Mononuclear cell (primary cell): ENCODE measurements at regions not wholly inside any gene's neighbourhood (a gene's known extent, or its start where the extent isn't known, plus 50 kb on each side); places are given as distances from the start of the nearest gene placed in this dataset.

Experiments used
- H3K27me3 ChIP-seq: 2 replicates; pipeline ENCODE4 v1.6.0; 2011; ENCODE audit warnings: low read length, control low read depth; ENCODE audit not compliant: insufficient read depth
- H3K4me1 ChIP-seq: 2 replicates; pipeline ENCODE4 v1.5.1; 2011; ENCODE audit warnings: mild to moderate bottlenecking, low read length, control low read depth; ENCODE audit not compliant: insufficient read depth
- H3K4me3 ChIP-seq: 2 replicates; pipeline ENCODE4 v1.5.1; 2011; ENCODE audit warnings: mild to moderate bottlenecking, low read length, moderate library complexity
- H3K9me3 ChIP-seq: 2 replicates; pipeline ENCODE4 v1.5.1; 2011; ENCODE audit warnings: low read depth, mild to moderate bottlenecking, control low read depth, low read length

GRCh38 chr4:81625422-81626417 lies 154.0 kb upstream of the RASGEF1B start:
- Histone ChIP-seq H3K4me3 (no peak overlapping the region), H3K27me3 (no peaks in the 10 kb centered on the region), H3K4me1 (no peaks in the 10 kb centered on the region), H3K9me3 (no peaks in the 10 kb centered on the region)

- H3K9me3 ChIP-seq: no peaks in the 10 kb centered on the region
- no peak overlapping the region for H3K4me3 ChIP-seq
- no peaks in the 10 kb centered on the region for H3K4me1 ChIP-seq
- H3K27me3 ChIP-seq: no peaks in the 10 kb centered on the region
Measured at GRCh38 chr4:81623434-81623833, 151.7 kb upstream of the RASGEF1B start.

- no peak overlapping the region for H3K4me3 ChIP-seq
- no peaks in the 10 kb centered on the region for H3K9me3 ChIP-seq
- no peaks in the 10 kb centered on the region for H3K4me1 ChIP-seq
- no peaks in the 10 kb centered on the region for H3K27me3 ChIP-seq
Measured at GRCh38 chr4:81622474-81623184, 150.9 kb upstream of the RASGEF1B start.

GRCh38 chr4:81622028-81622427 lies 150.3 kb upstream of the RASGEF1B start:
- Histone ChIP-seq H3K27me3 (no peaks in the 10 kb centered on the region), H3K4me1 (no peaks in the 10 kb centered on the region), H3K9me3 (no peaks in the 10 kb centered on the region), H3K4me3 (no peak overlapping the region)

GRCh38 chr4:81621490-81621889 lies 149.8 kb upstream of the RASGEF1B start:
- no peaks in the 10 kb centered on the region for H3K4me1 ChIP-seq
- no peaks in the 10 kb centered on the region for H3K9me3 ChIP-seq
- no peaks in the 10 kb centered on the region for H3K27me3 ChIP-seq
- no peak overlapping the region for H3K4me3 ChIP-seq

- H3K27me3 ChIP-seq: no peaks in the 10 kb centered on the region
- no peaks in the 10 kb centered on the region for H3K9me3 ChIP-seq
- no peaks in the 10 kb centered on the region for H3K4me1 ChIP-seq
- H3K4me3 ChIP-seq: no peak overlapping the region
Measured at GRCh38 chr4:81620442-81620841, 148.7 kb upstream of the RASGEF1B start.

- H3K27me3 ChIP-seq: no peaks in the 10 kb centered on the region
- no peaks in the 10 kb centered on the region for H3K9me3 ChIP-seq
- no peaks in the 10 kb centered on the region for H3K4me1 ChIP-seq
- no peak overlapping the region for H3K4me3 ChIP-seq
Measured at GRCh38 chr4:81617545-81617944, 145.8 kb upstream of the RASGEF1B start.

GRCh38 chr4:81611221-81611620 lies 139.5 kb upstream of the RASGEF1B start:
- Histone ChIP-seq H3K9me3 (no peaks in the 10 kb centered on the region), H3K27me3 (no peaks in the 10 kb centered on the region), H3K4me1 (peaks cover 15% of the 10 kb centered on the region)

GRCh38 chr4:81609844-81610243 lies 138.1 kb upstream of the RASGEF1B start:
- H3K4me3 ChIP-seq: no peak overlapping the region
- no peaks in the 10 kb centered on the region for H3K9me3 ChIP-seq
- no peaks in the 10 kb centered on the region for H3K27me3 ChIP-seq
- peaks cover 27% of the 10 kb centered on the region for H3K4me1 ChIP-seq

More at GRCh38 chr4:81611221-81611620, 139.5 kb upstream of the RASGEF1B start:
- no peak overlapping the region for H3K4me3 ChIP-seq

GRCh38 chr4:81607950-81608349 lies 136.2 kb upstream of the RASGEF1B start:
- Histone ChIP-seq H3K4me3 (no peak overlapping the region), H3K27me3 (no peaks in the 10 kb centered on the region), H3K4me1 (peaks cover 28% of the 10 kb centered on the region), H3K9me3 (no peaks in the 10 kb centered on the region)

GRCh38 chr4:81606801-81607501 lies 135.2 kb upstream of the RASGEF1B start:
- Histone ChIP-seq H3K27me3 (no peaks in the 10 kb centered on the region), H3K4me3 (no peak overlapping the region), H3K4me1 (peaks cover 28% of the 10 kb centered on the region), H3K9me3 (no peaks in the 10 kb centered on the region)

GRCh38 chr4:81606166-81606565 lies 134.5 kb upstream of the RASGEF1B start:
- Histone ChIP-seq H3K4me1 (peaks cover 28% of the 10 kb centered on the region), H3K4me3 (no peak overlapping the region), H3K9me3 (no peaks in the 10 kb centered on the region), H3K27me3 (no peaks in the 10 kb centered on the region)

GRCh38 chr4:81605271-81605670 lies 133.6 kb upstream of the RASGEF1B start:
- peaks cover 28% of the 10 kb centered on the region for H3K4me1 ChIP-seq
- no peaks in the 10 kb centered on the region for H3K27me3 ChIP-seq
- H3K4me3 ChIP-seq: no peak overlapping the region
- H3K9me3 ChIP-seq: no peaks in the 10 kb centered on the region

GRCh38 chr4:81604683-81605218 lies 133.0 kb upstream of the RASGEF1B start:
- Histone ChIP-seq H3K4me3 (no peak overlapping the region), H3K4me1 (peaks cover 28% of the 10 kb centered on the region), H3K27me3 (no peaks in the 10 kb centered on the region), H3K9me3 (no peaks in the 10 kb centered on the region)

- H3K9me3 ChIP-seq: no peaks in the 10 kb centered on the region
- peaks cover 25% of the 10 kb centered on the region for H3K4me1 ChIP-seq
- H3K27me3 ChIP-seq: no peaks in the 10 kb centered on the region
- H3K4me3 ChIP-seq: no peak overlapping the region
Measured at GRCh38 chr4:81602854-81603253, 131.1 kb upstream of the RASGEF1B start.
